Non-pigmented ciliary epithelial cell (primary cell): ENCODE measurements at regions not wholly inside any gene's neighbourhood (a gene's known extent, or its start where the extent isn't known, plus 50 kb on each side); places are given as distances from the start of the nearest gene placed in this dataset.
A peak's percentile ranks its signal among the peaks of the same experiment; 100 is the strongest.
"Not testable (repeated sequence)": the region's sequence is repeated elsewhere in the genome, so short reads cannot be mapped to it uniquely, and the experiment has no call there.

ENCODE experiments used
- DNase-seq: peaks from one replicate; pipeline ENCODE4 v3.0.0-alpha.2; 2010; ENCODE audit warnings: low read depth

DNA sequence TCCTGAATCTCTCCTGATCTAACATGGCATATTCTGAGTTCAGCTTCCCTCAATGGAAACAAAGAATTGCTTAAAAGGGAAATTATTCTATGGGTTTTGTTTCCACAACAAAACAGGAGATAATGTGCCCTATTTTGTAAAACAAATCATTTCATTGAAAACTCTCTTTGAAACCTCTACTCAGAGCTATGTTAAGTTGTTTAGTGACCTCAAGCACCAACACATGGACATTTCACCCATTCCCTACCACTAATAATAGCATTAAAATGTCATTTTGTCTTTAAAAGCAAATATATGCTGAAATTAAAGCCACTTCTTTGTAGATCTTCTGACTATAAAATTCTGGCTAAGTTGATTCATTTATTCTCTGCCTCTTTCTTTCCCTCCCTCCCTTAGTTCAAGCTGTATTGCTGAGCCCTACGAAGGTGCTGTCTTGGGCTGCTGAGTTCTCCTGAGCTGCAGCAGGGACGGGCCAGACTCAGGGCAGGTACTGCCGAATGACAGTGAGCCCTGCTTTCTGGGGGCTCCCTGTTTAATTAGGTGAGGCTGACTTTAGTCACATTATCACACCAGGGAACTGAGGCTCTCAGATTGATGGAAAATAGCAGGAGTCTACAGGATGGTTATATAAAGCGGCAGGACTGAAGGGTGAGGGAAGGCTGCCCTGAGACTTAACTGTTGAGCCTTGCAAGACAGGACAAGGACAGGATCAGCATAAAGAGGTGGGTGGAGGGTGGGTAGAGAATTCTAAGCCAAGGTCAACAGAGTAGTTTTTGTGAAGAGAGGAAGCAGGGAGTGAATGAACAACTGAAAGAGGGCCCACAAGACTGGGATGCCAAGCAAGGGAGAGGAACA lies 1685.1 kb downstream of the SPATA31A7 start:
- DNase-seq: not testable (repeated sequence)

DNA sequence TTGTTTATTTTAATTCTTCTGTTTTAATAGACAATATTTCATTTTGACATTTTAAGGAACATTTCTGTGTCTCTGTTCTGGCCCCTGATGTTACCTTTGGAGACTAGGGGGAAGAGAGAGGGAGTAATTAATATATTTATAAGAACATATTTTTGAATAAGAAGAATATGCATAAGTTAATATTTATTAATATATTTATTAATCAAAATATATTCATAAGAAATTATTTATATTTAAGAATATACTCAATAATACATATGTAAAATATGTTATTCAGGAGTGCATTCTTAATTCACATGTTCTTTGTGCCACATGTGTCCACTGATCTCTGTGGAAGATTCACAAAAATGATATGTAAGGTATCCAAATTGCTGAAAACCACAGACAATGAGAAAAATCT lies 1687.7 kb downstream of the SPATA31A7 start:
- not testable (repeated sequence) for DNase-seq

DNA sequence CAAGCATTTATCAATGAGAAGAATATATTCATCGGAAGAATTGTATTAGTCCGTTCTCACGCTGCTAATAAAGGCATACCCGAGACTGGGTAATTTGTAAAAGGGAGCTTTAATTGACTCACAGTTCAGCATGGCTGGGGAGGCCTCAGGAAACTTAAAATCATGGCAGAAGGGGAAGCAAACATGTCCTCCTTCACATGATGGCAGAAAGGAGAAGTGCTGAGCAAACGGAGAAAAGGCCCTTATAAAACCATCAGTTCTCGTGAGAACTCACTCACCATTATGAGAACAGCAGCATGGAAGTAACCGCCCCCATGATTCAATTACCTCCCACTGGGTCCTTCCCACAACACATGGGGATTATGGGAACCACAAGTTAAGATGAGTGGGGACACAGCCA lies 1688.2 kb downstream of the SPATA31A7 start:
- DNase-seq: not testable (repeated sequence)

DNA sequence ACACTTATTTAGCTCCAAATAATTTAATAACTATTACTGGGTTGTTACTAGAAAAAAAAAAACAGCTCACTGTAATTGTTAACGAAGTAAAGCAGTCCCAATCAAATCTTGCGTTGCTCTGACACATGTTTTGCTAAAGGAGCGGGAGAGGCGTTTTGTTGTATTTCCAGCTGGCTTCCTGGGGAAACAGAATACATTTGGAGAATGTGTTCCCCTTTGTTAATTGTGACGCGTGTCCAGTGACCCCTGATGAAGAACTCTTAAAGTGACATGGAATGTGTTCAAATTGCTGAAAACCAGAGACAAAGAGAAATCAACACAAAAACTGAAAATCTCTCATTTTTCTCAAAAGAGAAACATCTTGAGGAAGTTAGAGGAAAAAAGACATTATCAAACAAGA lies 1690.6 kb downstream of the SPATA31A7 start:
- not testable (repeated sequence) for DNase-seq

DNA sequence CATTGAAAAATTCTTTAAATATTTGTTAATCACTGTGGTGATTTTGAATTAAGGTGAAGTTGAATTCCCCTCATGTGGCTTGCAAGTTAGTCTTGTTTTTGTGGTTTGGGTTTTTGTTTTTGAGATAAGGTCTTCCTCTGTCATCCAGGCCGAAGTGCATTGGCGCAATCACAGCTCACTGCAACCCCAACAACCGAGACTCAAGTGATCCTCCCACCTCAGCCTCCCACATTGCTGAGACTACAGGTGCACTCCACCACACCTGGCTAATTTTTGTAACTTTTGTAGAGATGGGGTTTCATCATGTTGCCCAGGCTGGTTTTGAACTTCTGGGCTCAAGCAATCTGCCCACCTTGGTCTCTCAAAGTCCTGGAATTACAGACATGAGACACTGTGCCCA lies 1691.1 kb downstream of the SPATA31A7 start:
- not testable (repeated sequence) for DNase-seq

DNA sequence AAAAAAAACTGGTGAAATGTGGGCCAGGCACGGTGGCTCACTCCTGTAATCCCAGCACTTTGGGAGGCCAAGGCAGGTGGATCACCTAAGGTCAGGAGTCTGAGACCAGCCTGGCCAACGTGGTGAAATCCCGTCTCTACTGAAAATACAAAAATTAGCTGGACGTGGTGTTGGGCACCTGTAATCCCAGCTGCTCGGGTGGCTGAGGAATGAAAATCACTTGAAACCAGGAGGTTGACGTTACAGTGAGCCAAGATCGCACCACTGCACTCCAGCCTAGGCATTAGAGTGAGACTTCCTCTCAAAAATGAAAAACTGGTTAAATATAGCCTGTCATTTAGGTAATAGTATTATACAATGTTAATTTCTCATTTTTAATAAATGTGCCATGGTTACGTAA lies 1692.0 kb downstream of the SPATA31A7 start:
- not testable (repeated sequence) for DNase-seq

DNA sequence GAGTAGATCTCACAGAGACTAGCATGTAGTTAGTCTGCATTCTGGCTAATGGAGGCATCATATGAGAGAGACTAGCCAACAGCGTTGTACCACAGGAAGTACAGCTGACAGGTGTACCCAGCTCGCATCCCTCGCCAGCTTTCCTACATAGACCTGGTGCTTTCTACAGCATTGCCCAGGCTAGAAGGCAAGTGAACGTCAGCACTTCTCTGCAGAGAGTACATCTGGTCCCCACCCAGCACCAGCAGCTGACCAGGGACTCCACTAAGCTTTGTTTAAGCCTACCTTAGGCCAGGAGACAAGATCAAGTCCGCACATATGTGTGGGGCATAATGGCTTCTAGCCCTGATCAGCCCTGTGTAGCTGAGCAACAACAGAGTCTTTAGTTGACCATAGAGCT lies 1692.9 kb downstream of the SPATA31A7 start:
- not testable (repeated sequence) for DNase-seq

DNA sequence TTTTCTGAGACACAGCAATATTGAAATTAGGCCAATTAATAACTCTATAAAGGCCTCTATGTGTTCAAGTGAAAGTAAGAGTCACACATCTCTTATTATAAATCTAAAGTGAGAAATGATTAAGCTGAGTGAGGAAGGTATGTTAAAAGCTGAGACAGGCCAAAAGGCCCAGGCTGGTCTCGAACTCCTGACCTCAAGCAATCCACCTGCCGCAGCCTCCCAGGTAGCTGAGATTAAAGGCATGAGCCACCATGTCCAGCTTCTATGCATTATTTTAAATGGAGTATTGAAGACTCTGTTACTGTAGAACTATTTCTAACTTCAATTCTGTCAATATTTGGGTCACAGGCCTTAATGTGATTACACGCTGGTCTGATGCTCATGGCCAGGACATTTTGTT lies 1706.9 kb downstream of the SPATA31A7 start:
- DNase-seq: not testable (repeated sequence)

DNA sequence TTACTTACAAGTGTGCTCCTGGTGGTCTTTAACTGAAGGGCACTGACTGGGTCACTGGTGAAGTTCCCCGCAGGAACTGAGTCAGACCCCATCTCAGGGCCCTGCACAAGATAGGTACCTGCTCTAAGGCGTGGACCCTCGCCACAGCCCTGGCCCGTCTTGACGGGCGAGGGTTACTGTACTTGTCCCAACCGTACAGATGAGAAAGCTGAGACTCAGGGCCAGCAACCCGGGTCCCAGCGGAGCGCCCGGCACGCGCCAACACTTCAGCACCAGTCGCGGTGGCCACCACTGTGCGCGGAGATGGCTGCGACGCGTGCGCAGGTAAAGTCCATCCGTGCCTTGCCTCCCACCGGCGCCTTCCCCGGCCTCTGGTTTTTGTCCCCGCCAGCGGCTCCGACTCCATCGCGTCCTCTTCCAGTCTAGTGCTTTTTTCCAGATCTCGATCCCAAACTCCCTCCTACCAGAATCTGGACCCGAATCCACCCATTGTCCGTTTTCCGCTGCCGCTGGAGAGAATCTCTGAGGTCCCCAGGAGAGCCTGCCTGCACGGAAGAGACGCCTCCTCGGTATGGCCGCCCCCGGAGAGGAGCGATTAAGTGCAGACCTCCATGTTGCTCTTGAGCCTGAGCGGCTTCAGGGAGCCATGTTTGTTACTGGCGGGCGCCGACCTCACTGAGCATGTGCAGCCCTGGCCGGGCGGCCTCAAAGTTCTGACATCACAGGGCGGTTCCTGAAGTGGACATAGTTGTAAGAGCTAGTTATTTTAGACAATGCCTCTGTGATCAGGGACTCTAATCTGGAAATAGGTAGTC lies 1707.8 kb downstream of the SPATA31A7 start:
- DNase-seq: peak; percentile 3

DNA sequence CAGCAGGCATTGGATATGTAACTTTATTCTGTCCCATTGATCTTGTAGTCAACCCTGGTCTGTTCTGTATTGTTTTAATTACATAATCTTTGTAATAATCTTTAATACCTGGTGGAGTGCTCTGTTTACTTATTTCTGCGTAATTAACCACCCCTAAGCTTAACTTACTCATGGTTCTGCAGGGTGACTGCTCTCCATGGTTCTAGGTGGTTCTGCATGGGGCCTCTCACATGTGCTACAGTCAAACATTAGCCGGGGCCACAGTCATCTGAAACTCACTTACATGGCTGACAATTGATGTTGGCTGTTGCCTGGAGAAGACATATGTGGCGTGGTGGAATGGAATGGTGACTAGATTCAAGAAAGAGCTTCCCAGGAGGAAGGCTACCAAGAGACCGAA lies 1709.8 kb downstream of the SPATA31A7 start:
- DNase-seq: not testable (repeated sequence)

DNA sequence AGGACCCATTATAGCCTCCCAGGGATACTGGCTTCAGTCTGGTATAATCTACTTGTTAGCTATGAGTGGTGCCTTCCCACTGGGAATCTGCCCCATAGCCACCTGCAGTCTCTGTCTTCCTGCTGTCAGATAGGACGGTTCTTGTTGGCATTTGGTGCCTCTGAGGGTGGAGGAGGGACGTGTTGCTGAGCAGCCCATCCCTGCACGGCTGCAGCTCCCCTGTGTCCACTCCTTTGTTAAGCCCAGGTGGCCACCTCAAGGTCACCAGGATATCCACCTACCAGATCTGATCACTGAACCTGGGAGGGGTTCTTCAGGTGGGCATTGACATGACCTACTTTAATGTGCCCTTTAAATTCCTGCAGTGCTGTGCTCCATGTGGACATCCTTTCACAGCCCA lies 1714.2 kb downstream of the SPATA31A7 start:
- DNase-seq: not testable (repeated sequence)

DNA sequence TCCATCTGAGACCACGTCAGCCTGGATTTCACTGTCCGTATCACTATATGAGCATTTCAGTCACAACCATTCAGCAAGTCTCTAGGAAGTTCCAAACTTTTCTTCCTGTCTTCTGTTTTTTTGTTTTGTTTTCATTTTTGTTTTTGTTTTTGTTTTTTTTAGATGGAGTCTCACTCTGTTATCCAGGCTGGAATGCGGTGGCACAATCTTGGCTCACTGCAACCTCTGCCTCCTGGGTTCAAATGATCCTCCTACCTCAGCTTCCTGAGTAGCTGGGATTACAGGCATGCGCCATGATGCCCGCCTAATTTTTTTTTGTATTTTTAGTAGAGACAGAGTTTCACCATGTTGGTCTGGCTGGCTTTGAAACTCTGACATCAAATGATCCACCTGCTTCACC lies 1715.9 kb downstream of the SPATA31A7 start:
- DNase-seq: not testable (repeated sequence)

DNA sequence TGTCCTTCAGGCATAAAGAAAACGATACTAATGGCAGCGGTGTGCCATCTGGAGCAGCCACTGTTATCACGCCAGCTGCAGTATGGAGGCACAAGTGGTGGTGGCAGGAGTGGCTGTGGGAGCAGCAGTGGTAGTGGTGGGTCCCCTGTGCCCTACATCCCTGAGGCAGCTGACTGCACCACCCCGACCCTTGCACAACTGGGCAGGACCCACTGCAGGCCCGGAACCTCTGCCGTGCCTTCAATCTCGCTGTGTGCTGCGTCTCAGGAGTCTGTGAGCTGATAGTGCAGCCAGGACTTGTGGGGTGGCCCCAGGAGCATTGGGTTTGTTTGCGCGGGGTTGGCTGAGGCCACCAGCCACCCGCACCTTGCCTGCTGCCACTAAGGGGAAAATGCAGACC lies 1718.0 kb downstream of the SPATA31A7 start:
- not testable (repeated sequence) for DNase-seq

DNA sequence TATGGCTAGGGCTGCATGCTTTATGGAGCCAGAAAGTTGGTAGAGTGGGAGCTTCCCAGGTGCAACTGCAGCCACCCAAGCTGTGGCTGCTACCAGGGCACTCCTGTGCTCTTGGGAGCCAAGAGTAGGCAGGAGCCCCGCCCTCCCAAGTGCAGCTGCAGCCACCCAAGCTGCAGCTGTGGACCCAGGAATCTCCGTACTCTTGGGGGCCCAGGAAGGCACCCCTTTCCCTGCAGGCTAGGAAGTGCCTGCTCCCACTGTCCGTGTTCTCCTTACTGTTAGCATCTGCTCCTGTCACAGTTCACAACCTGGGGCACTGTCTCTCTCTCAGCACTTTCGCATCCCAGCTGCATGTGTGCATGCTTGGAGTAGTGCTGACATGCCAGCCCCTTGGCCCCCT lies 1718.4 kb downstream of the SPATA31A7 start:
- DNase-seq: not testable (repeated sequence)

DNA sequence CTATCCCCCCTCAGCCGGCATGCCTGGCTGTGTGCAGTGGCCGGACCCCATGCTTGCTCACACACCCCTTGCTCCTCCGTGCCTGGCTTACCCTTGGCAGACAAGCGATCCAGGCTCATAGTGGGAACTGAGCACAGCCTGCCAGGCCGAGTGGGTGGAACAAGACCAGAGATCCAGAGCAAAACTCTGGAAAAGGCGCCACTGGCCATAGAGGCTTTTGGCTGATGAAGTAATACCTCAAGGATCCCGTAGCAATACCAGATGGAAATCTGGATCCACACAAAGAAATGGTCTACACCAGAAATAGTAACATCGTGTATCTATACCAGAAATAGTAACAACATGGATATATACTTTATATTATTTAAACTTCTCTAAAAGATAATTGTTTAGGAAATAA lies 1719.6 kb downstream of the SPATA31A7 start:
- not testable (repeated sequence) for DNase-seq

DNA sequence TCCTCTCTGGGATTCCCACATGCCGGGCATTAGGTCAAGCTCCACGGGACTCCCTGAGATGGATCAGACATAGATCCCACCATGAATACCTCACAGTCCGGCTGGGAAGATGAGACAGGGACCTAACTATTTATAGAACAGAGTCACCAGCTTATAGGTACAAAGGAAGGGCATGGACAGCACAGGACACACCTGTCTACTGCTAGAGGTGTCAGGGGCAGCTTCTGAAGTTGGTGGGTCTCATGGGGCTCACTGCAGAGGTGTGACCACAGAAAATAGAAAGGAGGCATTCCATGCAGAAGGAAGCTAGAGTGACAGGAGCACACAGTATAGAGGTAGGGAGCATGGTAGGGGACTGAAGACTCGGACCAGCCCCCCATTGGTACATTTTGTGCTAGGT lies 1722.4 kb downstream of the SPATA31A7 start:
- DNase-seq: not testable (repeated sequence)

DNA sequence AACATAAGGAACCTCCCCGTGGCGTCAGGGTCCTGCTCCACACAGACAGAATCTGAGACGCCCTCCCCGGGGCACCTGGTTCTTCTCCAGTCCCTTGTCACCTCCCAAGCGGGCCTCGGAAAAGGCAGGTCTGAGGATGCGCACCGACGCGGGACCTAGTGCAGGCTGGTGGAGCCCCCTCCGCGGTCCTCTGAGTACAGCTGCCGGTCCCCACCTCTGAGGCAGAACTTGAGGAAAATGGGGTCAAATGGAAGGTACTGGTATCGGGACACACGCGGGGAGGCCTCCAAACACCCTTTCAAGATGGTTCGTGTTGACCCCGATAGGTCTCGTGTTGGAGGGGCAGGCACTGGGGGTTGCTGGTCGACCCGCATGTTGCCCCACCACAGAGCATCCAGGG lies 1725.3 kb downstream of the SPATA31A7 start:
- not testable (repeated sequence) for DNase-seq

DNA sequence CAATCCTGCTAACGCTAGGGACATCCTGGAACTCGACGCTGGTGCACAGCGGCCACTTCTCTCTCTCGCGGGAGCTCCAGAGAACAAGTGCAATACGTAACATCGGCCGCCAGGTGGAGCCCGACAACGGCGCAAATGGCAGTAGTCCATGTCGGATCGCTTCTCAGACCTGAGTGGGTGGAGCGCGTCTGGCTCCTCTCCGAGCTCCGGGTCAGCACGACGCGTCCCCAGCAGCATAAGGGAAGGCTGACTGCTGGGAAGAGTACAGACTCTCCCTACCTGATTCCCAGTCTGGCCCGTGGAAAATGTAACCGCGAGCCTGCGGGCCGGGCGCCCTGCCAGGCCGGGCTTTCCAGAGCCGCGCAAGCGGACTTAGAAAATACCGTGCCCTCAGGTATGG lies 1725.8 kb downstream of the SPATA31A7 start:
- DNase-seq: not testable (repeated sequence)

DNA sequence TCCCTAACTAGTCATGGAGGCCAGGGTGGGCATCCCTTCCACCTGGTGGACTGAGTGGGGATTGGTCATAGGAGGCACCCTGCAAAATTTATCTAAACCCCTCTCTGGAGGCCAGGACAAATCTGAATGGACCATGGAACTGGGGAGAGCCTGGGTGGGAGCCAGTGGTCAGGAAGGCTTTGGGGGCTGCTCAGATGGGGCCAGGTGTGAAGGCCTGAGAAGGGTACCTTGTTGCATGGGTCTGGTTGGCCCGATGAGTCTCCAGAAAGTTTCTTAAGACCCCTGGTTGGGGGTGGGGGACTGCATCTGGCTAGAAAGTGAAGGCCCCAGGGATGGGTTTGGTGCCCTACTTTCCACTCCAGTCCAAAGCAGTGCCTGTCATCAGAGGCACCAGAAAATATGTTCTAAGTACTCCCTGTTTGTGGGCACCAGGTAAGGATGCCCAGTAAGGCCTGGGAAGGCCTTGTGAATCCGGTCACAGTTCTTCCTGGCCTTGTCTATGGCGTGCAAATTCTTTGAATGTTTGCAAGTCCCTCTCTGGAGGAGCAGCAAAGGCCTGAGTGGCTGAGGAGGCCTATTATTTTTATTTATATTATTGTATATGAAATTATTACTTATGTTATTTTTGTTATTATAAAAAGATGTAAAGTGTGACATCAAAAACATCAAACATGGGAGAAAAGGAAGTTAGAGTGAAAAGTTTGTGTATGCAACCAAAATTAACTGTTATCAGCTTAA lies 1729.0 kb downstream of the SPATA31A7 start:
- not testable (repeated sequence) for DNase-seq

DNA sequence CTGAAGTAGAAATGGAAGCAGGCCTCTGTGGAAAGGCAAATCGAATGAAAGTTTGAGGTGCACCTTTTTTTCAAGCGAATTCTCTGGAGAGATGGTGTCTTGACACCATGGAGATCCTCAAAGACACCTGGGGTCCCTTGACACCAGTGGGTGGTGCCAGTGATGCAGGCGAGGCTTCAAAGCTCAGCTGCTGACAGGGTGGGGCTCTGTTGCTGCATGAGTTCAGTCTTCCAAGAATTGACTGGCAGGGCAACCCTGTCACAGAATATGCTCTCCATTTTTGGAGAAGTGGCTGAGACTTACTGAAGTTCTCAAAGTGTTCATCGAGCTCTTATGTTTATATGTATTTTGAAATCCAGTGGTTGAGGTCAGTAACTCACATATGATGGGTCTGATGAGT lies 1741.6 kb downstream of the SPATA31A7 start:
- DNase-seq: not testable (repeated sequence)

DNA sequence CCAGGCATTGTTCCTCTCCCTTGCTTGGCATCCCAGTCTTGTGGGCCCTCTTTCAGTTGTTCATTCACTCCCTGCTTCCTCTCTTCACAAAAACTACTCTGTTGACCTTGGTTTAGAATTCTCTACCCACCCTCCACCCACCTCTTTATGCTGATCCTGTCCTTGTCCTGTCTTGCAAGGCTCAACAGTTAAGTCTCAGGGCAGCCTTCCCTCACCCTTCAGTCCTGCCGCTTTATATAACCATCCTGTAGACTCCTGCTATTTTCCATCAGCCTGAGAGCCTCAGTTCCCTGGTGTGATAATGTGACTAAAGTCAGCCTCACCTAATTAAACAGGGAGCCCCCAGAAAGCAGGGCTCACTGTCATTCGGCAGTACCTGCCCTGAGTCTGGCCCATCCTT lies 1763.0 kb downstream of the SPATA31A7 start:
- not testable (repeated sequence) for DNase-seq
